Hematopoietic multipotent progenitor cell treated with erythropoietin and hydrocortisone succinate and interleukin-3 and kit ligand, for 6 days (in vitro differentiated cells): ENCODE measurements at regions not wholly inside any gene's neighbourhood (a gene's known extent, or its start where the extent isn't known, plus 50 kb on each side); places are given as distances from the start of the nearest gene placed in this dataset.
"Not testable (repeated sequence)": the region's sequence is repeated elsewhere in the genome, so short reads cannot be mapped to it uniquely, and the experiment has no call there.

ENCODE experiments used
- DNase-seq: peaks from one replicate; pipeline ENCODE4 v3.0.0-alpha.2; 2015

DNA sequence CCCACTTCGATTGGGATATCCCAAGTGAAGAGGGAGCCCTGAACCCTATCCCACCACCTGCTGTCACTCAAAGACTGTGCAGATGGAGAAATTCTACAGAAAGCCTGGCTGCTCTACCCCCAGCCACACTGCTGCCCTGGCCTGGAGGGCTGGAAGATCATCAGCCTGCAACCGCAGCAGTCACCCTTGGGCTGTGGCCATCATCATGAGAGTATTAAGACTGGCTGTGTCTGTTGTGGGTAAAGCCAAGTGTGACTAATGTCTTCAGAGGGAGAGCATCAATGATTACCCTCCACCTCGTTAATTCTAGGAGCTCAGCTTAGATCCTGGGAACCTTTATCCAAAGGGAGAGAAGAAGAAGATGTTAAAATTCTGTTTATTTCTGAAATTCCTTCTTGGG is 221.5 kb downstream of the TFCP2L1 start:
- DNase-seq: no peak

DNA sequence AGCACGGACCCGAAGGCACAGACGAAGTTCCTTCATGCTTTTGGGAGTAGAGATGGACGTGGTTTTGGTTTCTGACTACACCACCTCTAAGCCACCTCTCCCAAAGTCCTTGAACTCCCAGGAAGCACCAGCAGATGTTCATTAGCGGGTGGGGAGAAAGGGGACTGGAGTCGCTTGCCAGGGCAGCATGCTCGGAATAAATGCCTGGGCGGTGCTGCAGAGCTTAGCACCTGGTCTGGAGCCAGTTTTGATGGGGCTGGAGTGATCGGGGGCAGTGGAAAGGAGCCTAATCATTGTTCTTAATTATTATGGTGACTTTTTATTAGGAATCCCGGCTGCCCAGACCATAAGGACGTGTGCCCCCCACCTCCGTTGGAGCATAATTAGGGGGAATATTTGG is 220.8 kb downstream of the TFCP2L1 start:
- no peak for DNase-seq

DNA sequence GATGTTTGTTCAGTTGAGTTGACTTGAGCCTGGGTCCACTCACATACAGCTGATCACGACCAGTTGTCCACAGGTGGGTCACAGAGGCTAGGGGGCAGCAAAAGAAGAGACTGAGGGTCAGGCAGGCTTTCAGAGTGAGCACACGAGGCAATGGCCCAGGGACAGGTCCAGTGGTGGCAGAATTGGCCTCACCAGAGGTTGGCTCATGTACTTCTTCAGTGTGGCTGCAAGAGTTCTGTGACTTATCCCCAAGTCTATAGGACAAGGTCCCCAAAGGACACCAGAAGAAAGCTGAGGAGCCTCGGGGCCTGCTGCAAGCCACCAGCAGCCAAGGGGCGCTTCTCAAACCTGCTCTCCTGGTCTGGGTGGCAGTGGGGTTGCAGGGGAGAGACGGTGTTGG is 219.8 kb downstream of the TFCP2L1 start:
- no peak for DNase-seq

DNA sequence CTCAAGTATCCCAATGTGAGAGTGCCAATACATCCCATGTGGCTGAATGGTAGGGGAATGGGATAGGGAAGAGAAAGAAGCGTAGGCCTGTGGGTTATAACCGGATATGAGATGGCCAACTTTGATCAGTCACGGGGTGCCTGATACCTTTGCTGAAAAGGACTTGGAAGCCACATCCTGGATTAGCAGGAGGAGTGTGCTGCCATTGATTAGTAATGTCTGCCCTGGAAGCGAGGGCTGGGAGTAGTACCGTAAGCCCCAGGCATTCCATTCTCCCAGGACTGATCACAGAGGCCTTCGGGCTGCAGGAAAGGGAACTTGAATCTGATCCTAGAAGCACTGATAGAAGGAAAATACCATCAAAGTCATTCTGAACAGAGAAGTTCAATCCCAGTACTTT is 218.5 kb downstream of the TFCP2L1 start:
- DNase-seq: no peak

DNA sequence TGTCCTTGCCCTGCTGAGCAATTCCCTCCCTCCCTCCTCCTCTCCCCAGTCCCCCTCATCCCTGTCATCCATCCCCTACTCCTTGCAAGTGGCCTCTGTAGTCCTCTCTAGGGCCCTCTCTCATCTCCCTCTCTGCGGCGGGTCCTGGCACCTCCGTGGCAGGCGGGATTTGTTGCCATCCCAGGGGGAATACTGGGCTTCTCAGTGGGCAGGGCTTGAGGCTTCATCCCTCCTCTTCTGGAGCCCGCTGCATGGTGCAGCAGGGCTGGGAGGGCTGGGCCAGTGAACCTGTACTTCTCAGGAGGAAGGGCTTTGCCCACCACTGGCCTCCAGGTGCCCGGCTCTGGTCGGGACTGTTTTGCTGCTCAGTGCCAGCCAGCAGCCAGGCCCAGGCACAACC is 216.2 kb downstream of the TFCP2L1 start:
- no peak for DNase-seq

DNA sequence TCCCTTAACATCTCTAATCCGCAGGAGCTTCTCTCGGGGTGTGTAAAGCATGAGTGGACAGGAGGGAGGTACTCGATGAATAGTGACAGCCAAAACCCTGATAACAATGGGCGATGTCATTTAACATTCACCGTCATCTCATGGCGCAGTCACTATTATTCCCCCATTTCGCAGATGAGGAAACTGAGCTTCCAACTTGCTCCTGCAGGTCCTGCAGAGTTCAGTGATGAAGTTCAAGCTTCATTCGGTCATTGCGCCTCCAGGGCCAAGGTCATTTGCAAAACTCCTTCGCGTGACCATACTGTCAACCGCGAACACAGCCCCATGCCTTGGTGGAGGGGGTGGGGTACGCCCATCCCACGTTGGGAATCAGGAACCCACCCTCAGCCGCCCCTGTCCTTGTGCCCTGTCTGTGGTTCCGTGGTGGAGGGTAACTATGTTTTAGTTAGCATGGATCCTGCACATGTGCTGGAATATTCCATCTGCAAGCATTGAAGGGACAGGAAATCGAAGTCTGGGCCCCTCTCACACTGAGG is 215.5 kb downstream of the TFCP2L1 start:
- no peak for DNase-seq

DNA sequence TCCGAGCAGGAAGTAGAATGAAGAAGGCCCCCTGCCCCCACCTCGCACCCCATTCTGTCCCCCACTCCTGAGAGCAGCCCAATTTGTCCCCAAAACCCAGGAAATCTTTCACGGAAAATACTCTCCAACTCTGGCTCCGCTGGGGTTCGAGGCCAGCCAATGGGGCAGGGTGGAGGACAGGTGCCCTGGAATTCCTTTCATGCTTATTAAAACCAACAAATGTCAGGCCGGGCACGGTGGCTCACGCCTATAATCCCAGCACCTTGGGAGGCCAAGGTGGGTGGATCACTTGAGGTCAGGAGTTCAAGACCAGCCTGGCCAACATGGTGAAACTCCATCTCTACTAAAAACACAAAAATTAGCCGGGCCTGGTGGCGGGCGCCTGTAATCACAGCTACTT is 214.9 kb downstream of the TFCP2L1 start:
- DNase-seq: not testable (repeated sequence)

DNA sequence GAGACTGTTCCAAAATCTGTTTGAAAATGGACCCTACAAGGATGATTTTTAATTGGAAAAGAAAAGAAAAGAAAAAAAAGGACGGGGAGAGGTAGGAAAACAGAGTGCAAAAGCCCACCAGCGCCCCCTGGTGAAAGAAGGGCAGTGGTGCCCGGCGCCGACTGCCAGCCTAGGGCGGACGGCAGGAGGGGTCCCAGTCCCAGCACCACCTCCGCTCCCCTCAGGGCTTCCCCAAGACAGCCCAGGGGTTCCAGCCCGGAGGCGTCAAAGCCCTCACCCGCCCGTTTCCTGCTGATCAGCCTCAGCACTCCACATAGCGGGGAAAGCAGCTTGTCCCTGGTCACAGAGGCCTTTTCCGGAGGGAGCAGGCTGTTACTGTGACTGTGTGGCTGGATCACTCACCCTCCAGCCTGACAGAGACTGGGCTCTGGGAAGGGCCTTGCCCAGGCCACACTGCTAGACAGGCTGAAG is 213.9 kb downstream of the TFCP2L1 start:
- DNase-seq: peak; percentile 75

DNA sequence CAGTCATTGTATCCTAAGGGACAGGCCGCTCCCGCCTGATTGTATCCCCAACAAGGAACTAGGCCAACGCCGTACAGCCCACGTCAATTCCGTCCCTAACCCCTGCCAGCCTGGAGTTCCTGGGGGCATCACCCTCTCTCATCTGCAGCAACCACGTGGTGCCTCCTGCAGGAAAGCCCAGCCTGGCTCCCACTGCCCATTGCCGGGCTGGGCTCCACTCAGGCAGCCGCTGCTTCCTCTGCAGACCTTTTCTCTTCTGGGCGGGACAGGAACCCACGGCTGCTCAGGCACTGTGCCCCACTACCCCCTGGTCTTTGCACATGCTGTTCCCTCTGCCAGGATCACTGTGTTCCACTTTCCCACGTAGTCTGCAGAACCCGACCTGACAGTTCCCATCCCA is 212.2 kb downstream of the TFCP2L1 start:
- no peak for DNase-seq

DNA sequence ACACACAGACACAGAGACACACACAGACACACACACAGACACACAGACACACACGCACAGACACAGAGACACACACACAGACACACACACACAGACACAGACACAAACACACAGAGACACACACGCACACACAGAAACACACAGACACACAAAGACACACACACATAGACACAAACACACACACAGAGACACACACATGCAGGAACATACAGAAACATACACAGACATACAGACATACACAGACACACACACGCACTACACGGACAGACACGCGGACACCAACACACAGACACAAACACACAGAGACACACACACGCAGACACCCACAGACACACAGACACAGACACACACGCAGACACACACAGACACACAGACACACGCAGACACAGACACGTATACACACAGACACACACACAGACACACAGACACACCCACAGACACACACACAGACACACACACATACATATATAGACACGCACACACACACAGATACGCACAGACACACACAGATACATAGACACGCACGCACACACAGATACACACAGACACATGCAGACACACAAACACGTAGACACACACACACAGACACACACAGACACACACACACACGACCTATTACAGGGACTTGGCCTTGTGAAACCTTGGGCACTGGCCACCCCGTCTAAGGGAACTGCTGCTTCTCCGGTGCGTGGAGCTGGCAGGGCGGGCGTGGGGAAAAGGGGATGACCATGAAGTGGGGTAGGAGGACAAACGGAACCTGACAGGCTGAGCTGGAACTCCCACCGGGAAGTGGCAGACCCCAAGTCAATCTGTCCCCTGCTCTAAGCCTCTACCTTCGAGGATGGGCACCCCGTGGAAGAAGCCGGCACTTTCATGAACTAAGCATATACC is 211.4 kb downstream of the TFCP2L1 start:
- no peak for DNase-seq

DNA sequence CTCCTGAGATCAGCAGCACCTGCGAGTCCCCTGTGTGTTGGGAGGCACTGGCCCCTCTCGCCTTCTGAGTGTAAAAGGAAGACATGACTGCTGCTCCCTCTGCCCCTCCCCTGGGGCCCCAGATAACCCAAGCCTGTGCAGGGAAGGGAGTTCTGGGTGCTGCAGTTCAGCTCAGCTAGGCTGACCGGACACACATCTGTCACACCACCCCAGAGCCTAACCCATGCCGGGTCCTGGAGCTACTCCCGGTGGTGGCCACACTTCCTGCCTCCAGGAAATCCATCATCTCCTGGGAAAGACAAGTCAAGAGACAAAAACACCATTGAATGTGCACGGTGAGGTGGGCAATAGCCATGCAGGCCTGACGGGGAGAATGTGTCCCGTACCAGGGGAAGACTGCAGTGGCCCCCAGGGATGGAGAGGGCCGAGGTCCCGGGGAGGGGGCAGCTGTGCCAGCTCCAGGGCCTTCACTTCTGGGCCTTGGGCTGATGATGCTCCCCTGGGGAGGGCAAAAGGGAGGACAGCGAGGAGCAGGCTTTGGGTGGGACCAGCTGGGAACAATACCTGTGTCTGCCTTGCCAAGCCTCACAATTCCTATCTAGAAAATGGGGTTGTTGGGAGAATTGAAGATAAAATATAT is 210.6 kb downstream of the TFCP2L1 start:
- DNase-seq: peak; percentile 11

DNA sequence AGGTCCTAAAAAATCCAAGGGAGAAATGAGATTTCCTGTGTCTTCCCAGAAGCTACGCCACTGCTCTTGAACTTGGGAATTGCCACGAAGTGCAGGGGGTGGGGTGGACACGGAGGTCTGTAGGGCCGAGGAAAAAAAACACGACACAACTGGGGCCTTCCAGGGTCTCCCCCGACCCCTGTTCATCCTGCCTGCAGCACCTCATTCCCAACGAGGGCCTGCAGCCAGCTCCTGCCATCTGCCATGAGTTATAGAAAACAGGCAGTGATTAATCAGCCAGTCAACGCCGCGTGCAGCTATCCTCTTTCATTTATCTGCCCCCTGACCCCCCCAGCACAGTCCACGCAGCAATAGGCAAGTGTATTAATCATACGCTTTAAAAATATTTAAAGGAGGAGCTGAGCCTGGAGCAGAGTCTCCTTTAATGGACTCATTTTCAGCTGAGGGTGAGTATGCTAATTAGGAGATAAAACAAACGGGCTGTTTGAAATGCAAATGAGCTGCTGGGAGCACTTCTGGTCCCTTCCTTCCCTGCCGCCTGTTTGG is 209.9 kb downstream of the TFCP2L1 start:
- peak; percentile 93 for DNase-seq

DNA sequence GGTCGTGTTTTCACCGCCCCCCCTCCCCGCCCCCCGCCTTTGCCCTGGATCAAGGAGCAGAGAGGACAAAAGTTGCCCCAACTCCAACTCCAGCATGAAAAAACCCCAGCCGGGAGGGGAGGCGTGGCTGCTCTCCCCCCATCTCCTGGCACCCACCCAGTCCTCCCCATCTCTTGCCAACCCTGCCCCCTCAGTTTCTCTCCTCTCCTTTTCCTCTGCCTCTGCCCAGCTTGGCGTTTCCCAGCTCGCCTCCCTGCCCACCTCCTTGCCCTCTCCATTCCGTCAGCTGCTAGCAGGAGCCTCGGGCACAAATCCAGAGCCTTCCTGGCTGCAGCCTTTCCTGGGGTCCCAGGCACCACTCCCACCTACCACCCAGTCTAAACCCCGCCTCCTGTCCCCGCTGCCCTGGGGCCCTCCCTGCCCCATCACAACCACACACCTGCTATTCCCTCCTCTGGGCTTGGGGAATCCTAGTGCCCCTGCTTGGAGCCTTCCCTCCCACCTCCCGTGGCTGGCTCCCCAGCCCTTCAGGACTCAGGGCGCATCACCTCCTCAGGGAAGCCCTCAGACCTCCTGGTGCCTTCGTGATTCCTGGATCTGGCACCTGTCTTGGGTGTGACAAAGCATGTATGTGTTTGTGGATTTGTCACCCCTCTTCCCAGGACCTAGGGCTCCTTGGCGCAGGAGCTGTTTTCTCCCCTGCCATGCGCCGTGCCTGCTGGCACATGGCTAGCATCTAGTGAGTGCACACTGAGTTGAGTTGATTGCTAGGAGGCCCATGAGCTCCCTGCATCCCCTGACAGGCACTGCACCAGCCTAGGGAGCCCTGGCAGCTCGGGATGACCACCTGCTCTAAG is 209.1 kb downstream of the TFCP2L1 start:
- peak; percentile 8 for DNase-seq

DNA sequence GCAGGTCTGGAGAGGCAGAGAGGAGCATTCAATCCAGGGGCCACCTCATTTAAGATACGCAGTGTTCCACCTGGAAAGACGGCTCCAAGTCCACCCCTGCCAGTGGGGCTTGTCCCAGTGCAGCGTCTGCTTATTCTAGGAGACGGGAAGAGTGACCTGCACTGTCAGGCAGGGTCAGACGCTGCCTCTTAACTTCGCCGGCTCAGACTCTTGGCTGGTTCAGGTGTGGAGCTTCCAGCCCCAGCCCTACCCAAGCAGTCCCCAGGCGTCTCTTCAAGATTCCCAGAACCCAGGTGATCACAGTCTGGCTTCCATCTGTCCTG is 208.5 kb downstream of the TFCP2L1 start:
- no peak for DNase-seq

DNA sequence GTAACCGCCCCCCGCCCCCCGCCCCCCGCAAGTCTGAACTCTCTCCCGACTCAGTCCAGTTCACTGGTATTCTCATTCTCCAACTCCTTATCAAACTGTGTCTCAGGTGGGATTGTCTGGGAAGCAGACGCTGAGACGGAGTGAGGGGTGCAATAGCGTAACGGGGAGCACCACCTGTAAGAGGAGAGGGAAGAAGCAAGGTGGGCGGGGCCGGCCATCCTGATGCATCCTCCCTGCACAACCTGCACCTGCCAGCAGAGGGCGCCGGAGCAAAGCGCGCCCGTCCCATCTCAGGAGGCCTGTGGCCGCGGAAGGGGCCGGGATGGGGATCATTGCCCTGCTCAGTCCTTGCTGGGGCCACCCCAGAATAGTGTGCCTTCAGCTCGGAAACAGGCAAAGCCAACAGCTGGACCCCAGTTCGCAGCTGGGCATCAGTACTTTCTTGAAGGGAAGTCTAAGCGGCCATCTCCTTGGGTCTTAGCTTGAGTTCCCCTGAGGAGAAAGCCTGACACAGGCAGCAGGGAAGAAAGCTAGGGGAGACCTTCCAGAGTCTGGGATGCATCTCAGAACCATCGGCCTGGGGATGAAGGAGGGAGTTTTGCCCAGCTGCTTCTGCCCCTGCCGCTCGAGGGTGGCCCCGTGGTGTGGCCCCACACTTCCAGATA is 208.0 kb downstream of the TFCP2L1 start:
- DNase-seq: peak; percentile 87

DNA sequence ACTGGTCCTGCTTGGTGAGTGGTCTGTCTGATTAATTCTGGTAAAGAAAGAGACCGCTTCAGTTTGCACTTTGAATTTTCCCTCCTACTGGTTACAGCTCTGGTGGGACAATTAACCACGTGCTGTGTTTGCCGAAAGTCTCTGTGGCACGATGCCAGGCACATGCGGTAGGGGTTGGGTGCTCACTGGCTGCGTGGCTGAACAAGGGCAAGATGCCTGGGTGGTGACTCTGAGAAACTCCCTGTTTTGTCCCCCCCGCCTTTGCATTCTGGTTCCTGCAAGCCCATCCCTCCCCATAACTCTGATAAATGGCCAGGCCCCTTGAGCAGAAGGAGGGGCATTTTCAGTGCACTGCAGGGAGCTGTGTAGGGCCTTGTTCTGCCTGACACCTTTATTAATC is 206.1 kb downstream of the TFCP2L1 start:
- no peak for DNase-seq

DNA sequence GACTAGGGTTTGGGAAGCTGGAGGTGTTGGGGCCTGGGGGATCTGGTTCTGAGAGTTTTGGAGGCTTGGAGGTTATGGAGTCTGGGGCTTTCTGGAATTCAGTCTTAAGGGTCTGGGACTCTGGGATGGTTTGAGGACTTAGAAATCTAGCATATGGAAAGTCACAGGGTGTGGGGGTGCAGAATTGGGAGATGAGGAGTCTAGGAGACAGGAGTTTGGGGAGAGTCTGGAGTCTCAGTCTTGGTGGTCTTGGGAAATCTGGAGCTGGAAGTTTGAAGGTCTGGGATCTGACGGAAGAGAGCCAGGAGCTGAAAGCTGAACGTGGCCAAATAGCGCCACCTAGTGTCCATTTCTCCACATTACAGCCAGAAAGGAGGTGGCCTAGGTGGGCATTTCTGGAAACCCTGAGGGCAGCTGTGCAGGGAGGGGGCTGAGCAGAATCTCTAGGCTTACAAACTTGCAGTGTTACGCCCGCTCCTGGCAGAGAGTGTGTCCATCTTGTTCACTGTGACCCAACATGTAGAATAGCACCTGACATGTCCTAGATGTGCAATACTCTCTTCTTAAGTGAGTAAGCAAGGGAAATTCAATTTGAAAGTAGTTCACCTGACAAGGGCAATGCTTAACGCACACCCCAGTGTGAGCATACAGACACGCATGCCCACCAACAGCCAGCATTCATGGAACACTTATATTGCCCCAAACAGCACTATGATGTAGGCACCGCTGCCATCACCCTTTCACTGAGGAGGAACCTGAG is 204.8 kb downstream of the TFCP2L1 start:
- peak; percentile 61 for DNase-seq

DNA sequence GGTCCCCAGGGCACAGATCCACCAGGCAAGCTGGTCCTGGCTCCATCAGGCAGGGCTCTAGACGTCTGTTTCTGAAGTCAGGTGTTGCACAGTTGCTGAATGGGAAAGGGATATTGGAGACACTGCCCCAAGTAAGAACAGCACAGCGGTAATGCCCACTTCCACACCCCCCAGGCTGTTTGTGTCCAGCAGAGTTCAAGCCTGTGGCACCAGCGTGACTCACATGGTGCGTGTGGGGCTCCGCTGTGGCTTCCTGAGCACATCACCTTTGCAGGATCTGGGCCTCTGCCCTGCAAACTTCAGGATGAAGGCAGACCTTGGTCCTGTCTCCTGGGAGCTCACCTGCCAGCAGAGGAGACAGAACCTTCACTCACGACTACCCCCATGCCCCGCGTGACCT is 203.3 kb downstream of the TFCP2L1 start:
- DNase-seq: no peak

DNA sequence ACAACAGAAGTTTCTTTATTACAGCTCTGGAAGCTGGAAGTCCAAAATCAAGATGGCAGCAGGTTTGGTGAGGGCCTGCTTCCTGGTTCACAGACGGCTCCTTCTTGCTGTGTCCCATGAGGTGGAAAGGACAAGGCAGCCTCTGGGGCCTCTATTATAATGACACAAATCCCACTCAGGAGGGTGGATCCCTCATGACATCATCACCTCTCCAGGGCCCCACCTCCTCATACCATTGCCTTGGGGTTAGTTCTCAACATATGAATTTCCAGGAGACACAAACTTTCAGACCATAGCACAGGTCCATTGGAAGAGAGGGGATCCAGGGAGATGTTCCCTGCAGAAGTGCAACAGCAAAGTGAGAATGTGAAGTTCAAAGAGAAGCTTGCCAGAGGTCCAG is 202.8 kb downstream of the TFCP2L1 start:
- no peak for DNase-seq

DNA sequence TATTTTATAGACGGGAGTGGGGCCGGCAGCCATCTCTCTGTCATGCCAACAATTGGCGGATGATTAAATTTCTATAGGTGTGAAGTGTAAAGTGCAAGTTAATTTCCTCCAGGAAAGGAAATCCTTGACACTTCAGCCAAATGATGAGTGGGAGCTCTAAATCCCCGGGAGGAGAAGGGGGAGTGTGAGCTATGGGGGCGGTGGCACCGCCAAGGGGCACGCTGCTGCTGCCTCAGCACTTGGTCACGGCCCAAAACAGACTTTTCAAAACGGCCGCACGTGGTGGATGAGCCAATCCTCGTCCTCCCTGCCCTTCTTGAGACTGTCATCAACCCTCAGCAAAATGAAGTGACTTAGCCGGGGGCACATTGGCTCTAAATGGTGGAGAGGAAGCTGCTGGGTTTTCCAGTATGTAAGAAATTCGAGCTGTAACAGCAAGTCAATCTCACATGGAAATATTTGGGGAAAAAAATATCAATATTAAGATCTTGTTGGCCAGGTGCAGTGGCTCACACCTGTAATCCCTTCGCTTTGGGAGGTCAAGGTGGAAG is 200.8 kb downstream of the TFCP2L1 start:
- no peak for DNase-seq

DNA sequence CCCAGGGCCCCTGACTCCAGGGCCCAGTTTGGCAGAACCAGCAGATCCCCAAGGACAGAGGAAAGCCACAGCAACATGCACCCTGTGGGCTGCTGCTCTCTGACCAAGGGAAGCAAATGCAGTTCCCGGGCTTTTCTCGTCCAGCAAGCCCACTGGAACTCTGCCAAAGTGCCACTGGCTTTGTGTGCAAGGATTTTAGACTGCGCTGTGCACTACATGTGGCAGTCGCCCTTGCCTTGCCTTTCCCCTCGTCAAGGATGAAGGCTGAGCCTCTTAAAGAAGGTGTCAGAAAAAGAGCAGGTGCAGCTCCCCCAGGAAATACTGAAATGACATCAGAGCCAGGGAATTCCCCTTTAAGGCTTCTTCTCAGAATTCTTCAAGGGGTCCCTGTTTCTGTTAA is 199.2 kb downstream of the TFCP2L1 start:
- DNase-seq: no peak
